ENCODE measurements at regions not wholly inside any gene's neighbourhood (a gene's known extent, or its start where the extent isn't known, plus 50 kb on each side); places are given as distances from the start of the nearest gene placed in this dataset.

- no peak for DNase-seq (ENCODE audit: extremely low read depth, low read depth)
- no peak for TF ChIP-seq CTCF (IDR thresholded peaks at IDR 0.05; ENCODE audit: low read depth, low read length)
These were observed 1682.4 kb downstream of the MAT2B start for GRCh38 chr5:165187815-165188214.

- no peak for DNase-seq (ENCODE audit: extremely low read depth, low read depth)
- no peak for TF ChIP-seq CTCF (IDR thresholded peaks at IDR 0.05; ENCODE audit: low read depth, low read length)
These were observed 1683.2 kb downstream of the MAT2B start for GRCh38 chr5:165188556-165189175.

- TF ChIP-seq CTCF (IDR thresholded peaks at IDR 0.05; ENCODE audit: low read depth, low read length) = no peak
- no peak for DNase-seq (ENCODE audit: extremely low read depth, low read depth)
These were observed 1691.5 kb downstream of the MAT2B start for GRCh38 chr5:165196961-165197360.

GRCh38 chr5:165201369-165201768 is 1696.0 kb downstream of the MAT2B start:
- no peak for DNase-seq (ENCODE audit: extremely low read depth, low read depth)
- no peak for TF ChIP-seq CTCF (IDR thresholded peaks at IDR 0.05; ENCODE audit: low read depth, low read length)

- TF ChIP-seq CTCF (IDR thresholded peaks at IDR 0.05; ENCODE audit: low read depth, low read length) = no peak
- DNase-seq (ENCODE audit: extremely low read depth, low read depth) = no peak
These were observed 1696.5 kb downstream of the MAT2B start for GRCh38 chr5:165201771-165202518.

GRCh38 chr5:165202519-165202910 is 1697.1 kb downstream of the MAT2B start:
- no peak for TF ChIP-seq CTCF (IDR thresholded peaks at IDR 0.05; ENCODE audit: low read depth, low read length)
- no peak for DNase-seq (ENCODE audit: extremely low read depth, low read depth)

- DNase-seq (ENCODE audit: extremely low read depth, low read depth) = no peak
- TF ChIP-seq CTCF (IDR thresholded peaks at IDR 0.05; ENCODE audit: low read depth, low read length) = peak; percentile 53
These were observed 1703.8 kb downstream of the MAT2B start for GRCh38 chr5:165209101-165209727.
